Muscle layer of colon (tissue), 2 donors: ENCODE measurements at regions not wholly inside any gene's neighbourhood (a gene's known extent, or its start where the extent isn't known, plus 50 kb on each side); places are given as distances from the start of the nearest gene placed in this dataset.

Experiments used
- H3K27ac ChIP-seq: one replicate; pipeline ENCODE4 v1.7.0; 2013; ENCODE audit warnings: low read depth, mild to moderate bottlenecking, low read length, moderate library complexity
- H3K27me3 ChIP-seq, 2 donors: one replicate each; pipeline ENCODE4 v1.7.0; 2013; ENCODE audit warnings: low read length in 2 of 2, mild to moderate bottlenecking in 2 of 2; ENCODE audit not compliant: insufficient read depth in 2 of 2, control insufficient read depth in 1 of 2
- H3K36me3 ChIP-seq: one replicate; pipeline ENCODE4 v1.7.0; 2013; ENCODE audit warnings: mild to moderate bottlenecking, low read length; ENCODE audit not compliant: insufficient read depth
- H3K4me1 ChIP-seq: one replicate; pipeline ENCODE4 v1.7.0; 2013; ENCODE audit warnings: mild to moderate bottlenecking, low read length; ENCODE audit not compliant: insufficient read depth
- H3K4me3 ChIP-seq, 2 donors: one replicate each; pipeline ENCODE4 v1.7.0; 2013; ENCODE audit warnings: low read length in 2 of 2, low read depth in 1 of 2, mild to moderate bottlenecking in 1 of 2, moderate library complexity in 1 of 2
- H3K9ac ChIP-seq: one replicate; pipeline ENCODE4 v1.7.0; 2013; ENCODE audit warnings: low read length
- H3K9me3 ChIP-seq: one replicate; pipeline ENCODE4 v1.7.0; 2013; ENCODE audit warnings: mild to moderate bottlenecking, low read length
- donor health status: abdominal sarcoma.
- donor health status: Adenocarcinoma of cecum.

GRCh38 chr11:45432100-45432499 is 146.0 kb upstream of the SYT13 start:
- H3K9me3 ChIP-seq = no peaks in the 10 kb centered on the region
- H3K9ac ChIP-seq = no peak overlapping the region
- no peaks in the 10 kb centered on the region for H3K4me1 ChIP-seq
- no peaks in the 10 kb centered on the region for H3K36me3 ChIP-seq
- no peak overlapping the region for H3K27ac ChIP-seq
- H3K27me3 ChIP-seq = peaks cover 0 to 4% of the 10 kb centered on the region in 2 donors
- H3K4me3 ChIP-seq = no peak overlapping the region

GRCh38 chr11:45431046-45432018 is 145.2 kb upstream of the SYT13 start:
- Histone ChIP-seq H3K27me3 (peaks cover 0 to 4% of the 10 kb centered on the region in 2 donors), H3K36me3 (no peaks in the 10 kb centered on the region), H3K9ac (no peak overlapping the region), H3K4me3 (no peak overlapping the region), H3K4me1 (no peaks in the 10 kb centered on the region), H3K9me3 (no peaks in the 10 kb centered on the region), H3K27ac (no peak overlapping the region)

GRCh38 chr11:45430361-45430760 is 144.2 kb upstream of the SYT13 start:
- Histone ChIP-seq H3K9me3 (no peaks in the 10 kb centered on the region), H3K4me3 (no peak overlapping the region), H3K27ac (no peak overlapping the region), H3K36me3 (no peaks in the 10 kb centered on the region), H3K9ac (no peak overlapping the region), H3K4me1 (no peaks in the 10 kb centered on the region), H3K27me3 (no peaks in the 10 kb centered on the region)

- Histone ChIP-seq H3K9me3 (no peaks in the 10 kb centered on the region), H3K27me3 (no peaks in the 10 kb centered on the region), H3K36me3 (no peaks in the 10 kb centered on the region)
These were observed 143.6 kb upstream of the SYT13 start for GRCh38 chr11:45429719-45430118.

GRCh38 chr11:45428541-45429230 is 142.5 kb upstream of the SYT13 start:
- Histone ChIP-seq H3K9me3 (no peaks in the 10 kb centered on the region), H3K4me1 (peaks cover 7% of the 10 kb centered on the region), H3K4me3 (no peak overlapping the region), H3K27me3 (no peaks in the 10 kb centered on the region), H3K36me3 (no peaks in the 10 kb centered on the region), H3K9ac (no peak overlapping the region), H3K27ac (no peak overlapping the region)

More at GRCh38 chr11:45429719-45430118, 143.6 kb upstream of the SYT13 start:
- H3K9ac ChIP-seq = no peak overlapping the region
- H3K4me3 ChIP-seq = no peak overlapping the region
- H3K4me1 ChIP-seq = no peaks in the 10 kb centered on the region
- no peak overlapping the region for H3K27ac ChIP-seq

GRCh38 chr11:45428116-45428515 is 142.0 kb upstream of the SYT13 start:
- Histone ChIP-seq H3K4me3 (no peak overlapping the region), H3K9ac (no peak overlapping the region), H3K9me3 (no peaks in the 10 kb centered on the region), H3K27ac (no peak overlapping the region), H3K36me3 (no peaks in the 10 kb centered on the region), H3K27me3 (no peaks in the 10 kb centered on the region), H3K4me1 (peaks cover 9% of the 10 kb centered on the region)

GRCh38 chr11:45424411-45425180 is 138.5 kb upstream of the SYT13 start:
- Histone ChIP-seq H3K4me1 (peaks cover 9% of the 10 kb centered on the region), H3K27me3 (no peaks in the 10 kb centered on the region), H3K4me3 (no peak overlapping the region), H3K9me3 (no peaks in the 10 kb centered on the region), H3K27ac (no peak overlapping the region), H3K36me3 (no peaks in the 10 kb centered on the region), H3K9ac (no peak overlapping the region)

- H3K9me3 ChIP-seq = no peaks in the 10 kb centered on the region
- H3K9ac ChIP-seq = no peak overlapping the region
- H3K27me3 ChIP-seq = no peaks in the 10 kb centered on the region
- no peak overlapping the region for H3K27ac ChIP-seq
- H3K4me3 ChIP-seq = no peak overlapping the region
- H3K36me3 ChIP-seq = no peaks in the 10 kb centered on the region
- H3K4me1 ChIP-seq = peaks cover 9% of the 10 kb centered on the region
These were observed 137.5 kb upstream of the SYT13 start for GRCh38 chr11:45423475-45424120.

GRCh38 chr11:45423036-45423435 is 136.9 kb upstream of the SYT13 start:
- Histone ChIP-seq H3K36me3 (no peaks in the 10 kb centered on the region), H3K27ac (no peak overlapping the region), H3K4me1 (peaks cover 9% of the 10 kb centered on the region), H3K9ac (no peak overlapping the region), H3K27me3 (no peaks in the 10 kb centered on the region), H3K9me3 (no peaks in the 10 kb centered on the region), H3K4me3 (no peak overlapping the region)

- H3K9ac ChIP-seq = no peak overlapping the region
- no peak overlapping the region for H3K27ac ChIP-seq
- H3K4me1 ChIP-seq = no peaks in the 10 kb centered on the region
- no peak overlapping the region for H3K4me3 ChIP-seq
- peaks cover 0 to 8% of the 10 kb centered on the region in 2 donors for H3K27me3 ChIP-seq
- H3K9me3 ChIP-seq = no peaks in the 10 kb centered on the region
- H3K36me3 ChIP-seq = no peaks in the 10 kb centered on the region
These were observed 127.9 kb upstream of the SYT13 start for GRCh38 chr11:45414088-45414487.
